ENCODE measurements at regions not wholly inside any gene's neighbourhood (a gene's known extent, or its start where the extent isn't known, plus 50 kb on each side); places are given as distances from the start of the nearest gene placed in this dataset.

DNA sequence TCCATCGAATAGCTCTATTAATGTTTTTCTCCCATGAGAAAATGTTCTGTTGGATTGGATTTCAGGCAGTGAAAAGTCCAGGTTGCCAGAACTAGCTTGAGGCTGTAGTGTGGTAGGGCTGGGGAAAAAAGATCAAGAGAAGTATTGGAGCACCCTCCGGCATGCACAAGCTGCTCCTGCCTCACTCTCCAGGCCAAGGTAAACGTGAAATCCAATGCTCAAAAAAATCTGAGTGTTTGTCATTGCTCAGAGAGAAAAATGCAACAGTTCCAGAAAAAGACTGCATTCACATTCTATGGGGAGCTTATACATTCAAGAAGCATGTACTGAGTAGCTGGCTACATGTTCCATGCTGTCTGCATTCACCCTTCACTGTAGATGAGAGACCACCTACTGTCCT is 680.9 kb upstream of the TBX3 start:
- no peak for DNase-seq (ENCODE audit: low read depth in 2 of 2)

DNA sequence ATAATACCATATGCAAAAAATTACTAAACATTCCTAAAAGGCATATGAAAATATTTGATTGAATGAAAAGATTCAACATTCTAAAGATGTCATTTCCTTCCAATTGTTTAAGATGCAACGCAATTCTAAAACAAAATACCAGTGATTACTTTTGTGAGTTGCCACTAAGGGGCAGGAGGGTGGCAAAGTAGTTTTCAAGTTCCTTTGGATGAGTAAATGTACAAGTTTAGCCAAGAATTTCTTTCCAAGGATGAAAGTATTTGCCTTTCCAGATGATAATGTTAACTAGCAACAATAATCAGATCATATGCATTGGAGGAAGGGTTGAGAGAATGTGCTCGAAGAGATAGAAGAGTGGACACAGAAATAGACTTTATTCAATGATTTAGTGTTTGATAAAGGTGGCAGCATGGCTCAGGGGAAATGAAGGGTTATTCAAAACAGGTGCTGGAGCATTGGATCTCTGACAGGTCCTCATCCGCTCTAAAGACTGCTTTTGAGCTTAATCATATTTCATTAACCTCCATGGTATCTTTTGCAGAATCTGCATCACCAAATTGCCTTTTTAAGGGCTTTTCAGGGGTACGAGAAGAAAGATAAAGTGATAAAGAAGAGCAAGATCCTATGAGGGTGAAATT is 678.5 kb upstream of the TBX3 start:
- no peak for DNase-seq (ENCODE audit: low read depth in 2 of 2)

DNA sequence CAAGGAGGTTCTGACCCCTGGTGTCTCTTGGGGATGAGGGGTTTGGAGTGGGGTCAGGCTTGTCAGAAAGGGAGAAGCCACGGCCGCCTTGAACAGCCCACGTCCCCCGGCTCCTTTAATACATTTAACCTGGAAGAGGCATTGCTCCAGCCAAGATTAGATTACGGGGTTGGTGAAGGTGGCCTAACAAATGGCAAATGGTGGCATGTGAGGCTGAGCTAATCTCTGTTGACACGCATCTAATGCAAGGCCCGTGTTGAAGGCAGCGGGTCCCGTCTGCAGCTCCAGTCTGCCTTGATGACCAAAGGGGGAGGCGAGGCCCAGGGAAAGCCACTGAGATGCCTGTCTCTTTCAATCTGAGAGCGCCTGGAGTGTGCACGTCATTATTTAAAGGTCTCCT is 673.7 kb upstream of the TBX3 start:
- no peak for DNase-seq (ENCODE audit: low read depth in 2 of 2)

DNA sequence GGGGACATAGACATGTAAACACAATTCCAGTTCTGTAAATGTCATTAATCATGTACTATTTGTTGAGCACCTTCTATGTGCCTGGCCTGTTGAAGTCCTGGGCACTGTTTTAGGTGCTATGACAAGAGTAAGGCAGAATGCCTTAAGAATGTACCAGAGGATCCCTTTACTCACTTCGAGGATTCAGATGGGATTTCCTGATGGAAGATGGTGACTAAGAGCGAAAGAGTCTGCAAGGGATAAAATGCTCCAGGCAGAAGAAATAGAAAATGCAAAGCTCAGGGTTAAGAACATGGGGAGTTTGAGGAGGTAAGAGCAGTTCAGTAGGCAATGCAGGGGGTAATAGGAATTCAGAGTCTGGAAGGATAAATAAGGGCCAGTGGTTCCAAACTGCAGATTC is 671.3 kb upstream of the TBX3 start:
- no peak for DNase-seq (ENCODE audit: low read depth in 2 of 2)

DNA sequence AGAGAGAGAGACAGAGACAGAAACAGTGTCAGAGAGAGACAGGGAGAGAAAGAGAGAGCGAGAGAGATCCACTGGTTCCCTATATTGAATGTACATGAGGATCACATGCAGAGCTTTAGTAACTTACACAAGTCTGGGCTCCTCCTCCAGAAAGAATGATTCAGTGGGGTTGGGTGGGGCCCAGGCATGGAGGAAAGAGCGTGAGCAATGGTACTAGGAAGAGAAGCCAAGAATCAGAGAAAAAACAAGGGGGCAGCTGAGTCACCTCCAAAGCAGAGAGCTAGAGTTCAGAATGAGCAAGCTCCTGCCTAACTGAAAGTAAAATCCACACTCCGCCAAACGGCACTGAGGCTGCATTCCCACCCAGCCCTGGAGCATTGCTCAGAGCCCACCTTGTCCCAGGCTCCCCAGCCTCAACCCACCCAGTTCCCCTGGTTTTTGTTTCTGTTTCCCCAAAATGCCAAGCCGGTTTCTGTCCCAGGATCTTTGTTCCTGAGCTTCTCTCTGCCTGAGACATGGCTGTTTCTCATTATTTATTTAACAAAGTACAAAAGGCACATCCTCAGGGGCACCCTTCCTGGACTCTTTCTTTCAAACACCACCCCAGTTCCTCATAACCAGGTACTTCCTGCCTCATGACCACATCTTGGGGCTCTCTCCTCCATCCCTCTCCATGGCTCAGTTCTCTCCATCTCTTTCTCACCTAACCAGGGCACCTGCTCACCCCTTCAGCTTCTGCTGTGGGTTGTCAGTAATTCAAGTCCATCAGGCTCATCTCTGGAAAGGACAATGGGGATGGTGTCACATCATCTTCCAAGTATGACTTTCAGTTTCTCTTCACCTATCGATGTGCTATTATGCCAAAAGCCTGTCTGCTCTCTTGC is 670.3 kb upstream of the TBX3 start:
- peak; percentile 92 for DNase-seq (ENCODE audit: low read depth in 2 of 2)

DNA sequence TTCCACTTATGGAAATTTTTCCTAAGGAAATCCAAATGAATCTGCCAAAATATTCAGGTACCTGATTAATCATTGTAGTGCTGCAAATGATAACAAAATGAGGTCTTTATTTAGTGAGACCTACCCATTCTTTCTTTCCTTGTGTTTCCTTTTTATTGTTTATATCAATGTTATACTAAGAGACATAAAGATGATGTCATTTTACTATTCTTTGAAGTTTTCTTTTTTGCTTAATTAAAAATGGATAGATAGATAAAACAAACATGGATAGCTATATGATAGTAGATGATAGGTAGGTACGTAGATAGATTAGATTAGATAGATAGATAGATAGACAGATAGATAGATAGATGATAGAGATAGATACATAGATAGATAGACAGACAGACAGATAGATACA is 669.5 kb upstream of the TBX3 start:
- DNase-seq (ENCODE audit: low read depth in 2 of 2): no peak

DNA sequence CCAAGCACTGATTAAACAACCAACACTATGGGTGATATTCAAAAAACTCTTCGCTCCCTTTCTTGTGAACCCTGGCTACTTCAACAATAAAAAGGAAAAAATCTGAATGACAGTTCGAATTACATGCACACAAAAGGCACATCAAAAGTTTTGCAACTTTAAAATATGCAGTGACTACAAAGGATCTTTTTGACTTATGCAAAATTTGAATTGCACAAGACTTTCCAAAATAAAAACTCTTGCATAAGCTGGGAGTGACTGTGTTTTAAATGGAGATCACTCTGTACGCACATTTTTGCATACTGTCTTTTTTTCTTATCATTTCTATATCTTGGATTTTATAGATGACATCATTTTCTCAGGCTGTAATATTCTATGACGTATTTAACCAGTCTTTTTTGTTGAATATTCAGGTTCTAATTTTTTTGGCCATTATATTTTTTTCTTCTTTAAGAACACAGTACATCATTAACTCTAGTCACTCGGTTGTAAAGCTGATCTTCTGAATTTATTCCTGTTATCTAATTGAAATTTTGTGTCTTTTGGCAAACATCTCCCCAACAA is 667.6 kb upstream of the TBX3 start:
- DNase-seq (ENCODE audit: low read depth in 2 of 2): peak in 1 of 2 experiments; percentile 31

DNA sequence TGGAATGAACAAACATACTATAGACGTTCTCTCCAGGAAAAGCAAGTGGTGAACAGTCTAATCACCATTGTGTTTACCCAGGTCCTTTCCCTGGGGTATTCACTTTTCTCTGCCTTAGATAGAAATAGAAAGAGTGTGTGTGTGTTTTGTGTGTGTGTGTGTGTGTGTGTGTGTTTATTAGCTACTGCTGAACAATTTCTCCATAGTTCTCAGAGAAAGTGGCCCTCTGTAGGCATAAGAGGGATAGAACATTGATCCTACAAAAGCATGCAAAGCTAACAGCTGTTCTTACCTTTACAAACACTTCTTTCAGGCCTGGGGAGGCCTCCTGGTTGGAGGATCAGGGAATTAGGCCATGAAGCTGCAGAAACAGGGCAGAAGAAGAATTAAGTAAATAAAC is 665.7 kb upstream of the TBX3 start:
- DNase-seq (ENCODE audit: low read depth in 2 of 2): no peak

DNA sequence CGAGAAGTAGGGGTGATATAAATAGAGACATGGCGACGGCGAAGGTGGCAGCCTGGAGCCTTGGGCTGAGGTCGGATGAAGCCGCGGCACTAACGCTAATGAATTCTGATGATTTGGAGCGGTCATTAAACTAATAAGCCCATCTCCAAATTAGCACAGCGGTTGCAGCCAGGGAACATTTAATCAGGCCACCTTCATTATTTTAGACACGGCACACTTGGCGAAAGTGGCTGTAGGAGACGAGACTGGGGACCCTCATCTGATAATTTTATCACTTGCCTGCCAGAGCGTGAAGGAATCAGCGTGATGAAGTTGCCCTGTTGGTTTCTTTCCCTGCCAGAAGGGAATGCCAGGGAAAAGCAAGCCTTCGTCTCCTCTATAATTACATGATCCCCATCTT is 664.3 kb upstream of the TBX3 start:
- no peak for DNase-seq (ENCODE audit: low read depth in 2 of 2)

DNA sequence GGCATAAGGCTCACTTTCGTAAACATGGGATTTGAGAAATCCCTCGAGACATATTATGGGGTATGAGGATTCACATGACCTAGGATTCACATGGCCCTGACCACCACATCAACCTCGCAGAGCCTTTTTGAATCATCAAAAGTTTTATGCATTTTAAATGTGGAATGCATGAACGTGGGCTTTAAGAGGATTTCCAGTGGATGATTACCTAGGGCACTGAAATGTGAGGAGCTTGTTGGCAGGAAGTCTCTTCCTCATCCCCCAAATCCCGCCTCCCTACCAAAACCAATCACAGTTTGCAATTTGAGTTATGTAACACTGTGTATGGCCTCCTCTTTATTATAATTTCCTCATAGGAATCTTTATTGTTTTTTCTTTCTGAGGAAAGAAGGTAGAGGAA is 659.6 kb upstream of the TBX3 start:
- DNase-seq (ENCODE audit: low read depth in 2 of 2): no peak

DNA sequence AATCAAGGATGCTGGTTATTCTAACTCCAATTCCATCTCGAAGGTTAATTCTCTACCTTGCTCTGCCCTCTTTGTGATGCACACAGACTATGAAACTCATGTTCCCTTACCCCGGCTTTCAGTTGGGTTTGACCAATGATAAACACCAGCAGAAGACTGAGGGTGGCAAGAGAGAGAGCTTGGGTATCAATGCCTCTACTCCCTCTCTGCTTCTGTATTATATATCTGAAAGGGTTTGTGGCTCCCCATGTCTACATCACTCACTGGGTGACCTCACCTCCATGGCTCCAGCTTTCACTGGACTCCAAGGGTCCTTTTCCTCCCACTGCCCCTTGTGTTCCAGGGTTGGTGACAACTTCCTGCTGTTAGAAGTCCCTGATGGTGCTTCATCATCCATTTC is 659.0 kb upstream of the TBX3 start:
- no peak for DNase-seq (ENCODE audit: low read depth in 2 of 2)

DNA sequence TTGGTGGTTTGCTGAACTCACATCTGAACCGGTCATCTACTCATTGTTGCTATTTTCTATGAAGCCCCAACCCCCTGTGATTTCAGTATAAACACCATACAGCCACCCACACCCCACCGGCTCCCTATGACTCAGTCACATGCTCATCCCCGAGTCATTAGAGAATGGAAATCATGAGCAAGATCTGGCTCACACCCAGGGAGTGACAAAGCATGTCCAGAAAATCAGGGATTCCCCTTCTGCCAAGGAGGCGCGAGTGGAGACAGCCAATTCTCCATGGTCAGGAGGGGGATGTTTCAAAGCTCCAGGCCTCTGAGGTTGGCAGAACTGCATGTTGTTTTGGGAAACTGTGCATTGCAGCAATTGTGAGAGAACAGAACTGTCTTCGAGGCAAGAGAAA is 657.5 kb upstream of the TBX3 start:
- DNase-seq (ENCODE audit: low read depth in 2 of 2): peak; percentile 92 to 94

DNA sequence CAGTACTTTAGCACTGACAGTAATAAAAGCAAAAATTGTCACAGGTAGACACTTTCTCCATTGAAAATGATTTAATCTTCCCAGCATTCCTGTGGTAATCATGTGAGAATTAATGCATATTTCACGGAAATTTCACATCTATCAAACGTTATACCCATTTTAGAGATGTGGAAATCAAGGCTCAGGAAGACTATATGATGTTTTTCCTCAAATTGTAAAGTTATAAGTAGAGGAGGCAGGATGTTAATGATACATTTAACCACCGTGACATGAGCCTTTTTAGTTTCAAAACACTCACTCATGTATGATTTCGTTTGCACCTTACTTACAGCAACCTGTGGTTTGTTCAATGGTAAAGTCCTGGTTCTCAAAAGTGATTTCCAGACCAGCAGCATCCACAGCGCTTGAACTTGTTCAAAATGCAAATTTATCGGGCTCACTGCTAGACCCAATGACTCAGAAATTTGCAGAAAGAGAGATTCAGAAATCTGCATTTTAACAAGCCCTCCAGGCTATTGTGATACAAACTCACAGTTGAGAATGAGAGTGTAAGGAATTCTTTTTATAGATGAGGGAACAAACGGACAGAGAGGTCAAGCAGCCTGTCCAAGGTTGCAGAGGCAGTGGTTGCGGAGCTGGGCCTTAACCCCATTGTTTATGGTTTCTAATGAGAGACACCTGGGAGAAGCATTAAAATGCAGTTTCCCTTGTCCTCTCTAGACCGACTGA is 654.8 kb upstream of the TBX3 start:
- DNase-seq (ENCODE audit: low read depth in 2 of 2): no peak

DNA sequence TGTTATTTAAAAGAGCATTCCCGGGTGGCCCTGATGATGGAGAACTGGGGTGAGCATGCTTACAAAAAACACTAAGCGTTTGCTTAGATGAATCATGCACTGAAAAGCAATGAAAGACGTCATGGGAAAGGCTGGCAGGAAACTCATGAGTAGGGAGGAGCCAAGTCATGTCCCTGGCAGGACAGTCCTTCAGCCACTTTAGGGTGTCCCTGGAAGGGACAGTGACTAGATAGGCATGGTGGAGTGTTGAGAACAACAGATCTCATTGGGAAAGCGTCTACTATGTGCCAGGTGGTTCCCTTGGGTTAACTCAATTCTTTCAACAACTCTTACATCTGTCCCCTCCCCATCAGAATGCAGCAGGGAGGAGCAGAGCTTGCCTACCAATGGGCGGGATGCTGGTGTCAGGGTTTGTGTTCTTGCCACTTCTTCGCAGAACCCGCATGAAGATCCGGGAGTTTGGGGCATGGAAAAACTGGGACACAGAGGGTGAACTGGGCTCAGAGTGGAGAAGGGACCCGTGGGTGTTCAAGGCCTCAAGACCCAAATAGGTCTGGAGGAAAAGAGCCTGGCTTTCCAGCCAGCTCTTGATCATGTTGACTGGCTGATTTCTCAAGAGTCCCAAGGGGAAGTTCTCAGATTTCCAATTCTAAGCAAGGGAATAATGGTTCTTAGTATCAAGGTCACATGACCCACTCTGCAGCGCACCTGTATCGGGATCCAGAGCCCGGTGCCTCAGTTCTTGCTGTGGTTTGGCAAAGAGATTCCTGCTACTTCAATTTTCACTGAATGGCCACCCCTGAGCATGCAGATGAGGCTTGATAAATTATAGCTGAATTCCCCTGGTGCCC is 653.9 kb upstream of the TBX3 start:
- DNase-seq (ENCODE audit: low read depth in 2 of 2): peak; percentile 53 to 64

DNA sequence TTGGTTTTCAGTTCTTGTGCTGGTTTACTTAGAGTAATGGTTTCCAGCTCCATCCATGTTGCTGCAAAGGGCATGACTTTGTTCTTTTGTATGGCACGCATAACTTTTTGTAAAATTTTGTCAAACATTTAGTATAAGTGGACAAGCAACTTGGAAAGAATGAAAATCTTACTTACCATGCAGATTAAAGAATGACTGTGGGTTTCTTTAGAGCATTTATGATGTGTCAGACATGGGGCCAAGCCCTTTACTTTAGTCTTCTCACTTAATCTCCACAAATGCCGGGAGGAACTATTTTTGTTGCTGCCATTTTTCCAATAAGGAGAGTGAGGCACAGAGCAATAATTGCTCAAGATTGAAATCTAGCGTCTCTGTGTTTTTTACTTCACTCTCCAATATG is 652.5 kb upstream of the TBX3 start:
- DNase-seq (ENCODE audit: low read depth in 2 of 2): no peak

DNA sequence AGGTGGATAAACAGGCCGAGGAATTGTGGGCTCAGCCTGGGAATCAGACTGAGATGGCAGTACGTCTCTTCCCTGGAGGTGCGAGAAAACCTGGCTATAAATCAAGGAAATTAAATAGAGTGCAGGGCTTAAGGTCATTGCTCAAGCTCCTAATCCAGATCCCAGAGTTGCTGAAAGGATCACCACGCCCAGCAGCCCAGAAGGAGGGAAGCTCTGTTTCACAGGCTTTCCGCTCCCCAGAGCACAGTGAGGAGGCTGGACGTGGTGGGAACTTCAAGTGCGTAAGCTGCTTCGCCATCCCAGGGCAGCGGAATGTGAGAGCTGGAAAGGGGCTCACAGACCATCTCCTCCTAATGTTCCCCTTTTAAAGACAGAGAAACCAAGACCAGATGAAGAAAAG is 651.6 kb upstream of the TBX3 start:
- no peak for DNase-seq (ENCODE audit: low read depth in 2 of 2)

DNA sequence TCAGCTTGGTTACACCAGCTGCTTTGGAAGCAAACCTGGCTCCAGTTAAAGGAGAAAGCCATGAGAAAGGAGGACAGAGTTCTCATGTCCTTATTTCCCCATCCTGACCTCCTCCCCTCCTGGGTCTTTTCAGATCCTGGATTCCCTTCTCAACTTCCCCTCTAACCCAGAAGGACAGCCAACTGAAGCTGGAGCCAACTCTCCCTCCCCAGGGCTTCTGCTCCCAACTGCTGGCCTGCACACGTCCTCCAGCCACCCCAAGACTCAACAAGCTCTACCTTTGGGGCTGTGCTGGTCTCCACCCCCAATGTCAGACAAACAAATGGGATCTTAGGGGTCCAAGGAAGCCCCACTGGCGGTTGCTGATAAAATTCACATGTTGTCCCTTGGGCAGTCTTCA is 651.1 kb upstream of the TBX3 start:
- no peak for DNase-seq (ENCODE audit: low read depth in 2 of 2)

DNA sequence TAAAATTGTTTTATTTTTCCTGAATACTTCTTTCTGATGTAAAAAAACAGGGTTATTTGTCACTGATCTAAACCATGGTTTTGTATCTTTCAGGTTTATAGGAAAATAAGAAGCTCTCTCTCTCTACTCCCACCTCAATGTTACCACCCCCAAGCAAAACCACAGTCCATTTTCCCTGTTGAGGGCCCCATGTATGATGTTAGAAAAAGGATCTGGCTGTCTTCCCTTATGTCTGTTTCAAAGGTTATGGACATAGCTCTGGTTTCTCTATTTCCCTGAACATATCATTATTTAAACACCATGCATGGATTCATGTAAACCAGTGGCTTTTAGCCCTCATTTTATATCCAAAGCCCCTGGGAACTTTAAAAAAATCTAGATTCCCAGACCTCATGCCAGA is 649.0 kb upstream of the TBX3 start:
- DNase-seq (ENCODE audit: low read depth in 2 of 2): no peak

DNA sequence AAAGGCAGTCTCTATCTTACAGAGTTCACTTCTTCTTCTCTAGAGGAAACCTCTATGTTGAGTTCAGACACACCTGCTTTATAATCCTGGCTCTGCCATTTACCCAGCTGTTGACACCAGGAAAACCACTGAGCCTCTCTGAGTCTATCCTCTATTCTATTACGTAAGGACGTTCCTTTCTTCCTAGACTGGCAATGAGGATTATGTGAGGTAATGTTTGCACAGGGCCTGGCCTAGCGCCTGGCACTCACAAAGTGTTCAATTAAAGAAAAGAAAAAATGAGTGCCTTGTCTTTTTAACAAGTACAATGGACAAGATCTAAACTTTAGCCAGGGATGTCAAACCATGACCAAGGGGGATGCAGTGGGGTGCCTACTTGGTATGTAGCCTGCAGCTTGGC is 641.9 kb upstream of the TBX3 start:
- no peak for DNase-seq (ENCODE audit: low read depth in 2 of 2)

DNA sequence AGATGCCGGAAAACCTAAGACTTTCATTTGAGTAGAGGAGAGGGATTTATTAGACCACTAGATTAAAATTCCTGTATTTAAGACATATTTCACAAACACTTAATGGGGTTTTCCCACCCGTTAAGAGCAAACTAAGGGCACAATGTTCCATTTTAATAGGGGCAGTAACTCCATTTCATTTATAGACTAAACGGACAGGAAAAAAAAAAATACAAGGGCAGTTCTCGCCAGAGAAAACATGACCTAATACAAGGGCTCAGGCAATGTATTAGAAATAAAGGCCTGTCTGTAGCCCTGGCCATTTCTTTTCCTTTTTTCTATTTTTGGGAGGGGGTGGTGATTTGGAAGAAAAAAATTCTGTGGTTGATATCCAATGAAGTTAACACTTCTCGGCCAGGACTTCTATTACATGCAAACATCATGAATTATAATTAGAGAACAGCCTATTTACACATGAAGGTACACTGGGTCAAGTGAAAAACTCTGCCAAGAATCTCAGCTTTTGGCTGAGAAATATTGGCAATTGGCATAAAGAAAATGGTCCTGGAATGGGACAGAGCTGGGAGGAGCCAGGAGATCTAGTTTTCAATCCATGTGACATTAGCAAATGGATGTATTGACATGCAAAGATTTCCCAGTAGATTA is 641.1 kb upstream of the TBX3 start:
- no peak for DNase-seq (ENCODE audit: low read depth in 2 of 2)
